ENCODE measurements at regions not wholly inside any gene's neighbourhood (a gene's known extent, or its start where the extent isn't known, plus 50 kb on each side); places are given as distances from the start of the nearest gene placed in this dataset.
"Not testable (repeated sequence)": the region's sequence is repeated elsewhere in the genome, so short reads cannot be mapped to it uniquely, and the experiment has no call there.

- no peak for DNase-seq (ENCODE audit: low read depth in 2 of 2)
Measured at GRCh38 chr4:189084671-189085070, 856.0 kb upstream of the FRG1 start.

GRCh38 chr4:189087971-189088370 is 852.7 kb upstream of the FRG1 start:
- no peak for DNase-seq (ENCODE audit: low read depth in 2 of 2)

GRCh38 chr4:189088780-189089179 is 851.9 kb upstream of the FRG1 start:
- DNase-seq (ENCODE audit: low read depth in 2 of 2): no peak

- DNase-seq (ENCODE audit: low read depth in 2 of 2): no peak
Measured at GRCh38 chr4:189090174-189090814, 850.4 kb upstream of the FRG1 start.

DNA sequence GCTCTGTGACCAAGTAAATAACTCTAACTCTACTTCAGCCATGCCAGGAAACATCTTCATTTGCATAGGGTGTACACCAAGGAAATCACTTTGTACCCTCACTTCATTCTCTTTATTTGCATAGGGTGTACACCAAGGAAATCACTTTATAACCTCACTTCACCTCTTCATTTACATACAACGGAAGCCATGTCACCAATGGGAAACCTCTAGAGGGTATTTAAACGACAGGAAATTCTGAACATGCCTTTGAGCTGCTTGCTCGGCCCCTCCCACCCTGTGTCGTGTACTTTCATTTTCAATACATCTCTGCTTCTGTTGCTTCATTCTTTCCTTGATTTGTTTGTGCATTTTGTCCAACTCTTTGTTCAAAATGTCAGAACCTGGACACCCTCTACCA is 848.1 kb upstream of the FRG1 start:
- no peak for DNase-seq (ENCODE audit: low read depth in 2 of 2)

DNA sequence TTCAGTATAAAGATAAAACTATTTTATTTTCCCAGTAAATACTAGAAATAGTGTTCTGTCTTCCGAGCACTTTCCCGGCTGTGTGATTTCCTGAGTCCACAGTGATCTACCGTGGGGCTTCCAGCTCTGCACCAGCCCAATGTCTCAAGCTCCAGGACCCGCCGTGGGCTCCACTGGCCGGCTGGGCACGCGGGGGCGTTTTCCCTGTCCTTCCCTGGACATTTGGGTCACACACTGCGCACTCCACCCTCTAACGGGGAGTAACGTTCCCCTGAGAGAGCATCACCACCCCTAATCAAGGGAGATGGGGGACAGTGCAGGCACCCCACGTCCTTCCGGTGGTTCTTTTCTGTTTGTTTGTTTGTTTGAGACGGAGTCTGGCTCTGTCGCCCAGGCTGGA is 844.6 kb upstream of the FRG1 start:
- DNase-seq (ENCODE audit: low read depth in 2 of 2): no peak

GRCh38 chr4:189096717-189097116 is 844.0 kb upstream of the FRG1 start:
- no peak for DNase-seq (ENCODE audit: low read depth in 2 of 2)

DNA sequence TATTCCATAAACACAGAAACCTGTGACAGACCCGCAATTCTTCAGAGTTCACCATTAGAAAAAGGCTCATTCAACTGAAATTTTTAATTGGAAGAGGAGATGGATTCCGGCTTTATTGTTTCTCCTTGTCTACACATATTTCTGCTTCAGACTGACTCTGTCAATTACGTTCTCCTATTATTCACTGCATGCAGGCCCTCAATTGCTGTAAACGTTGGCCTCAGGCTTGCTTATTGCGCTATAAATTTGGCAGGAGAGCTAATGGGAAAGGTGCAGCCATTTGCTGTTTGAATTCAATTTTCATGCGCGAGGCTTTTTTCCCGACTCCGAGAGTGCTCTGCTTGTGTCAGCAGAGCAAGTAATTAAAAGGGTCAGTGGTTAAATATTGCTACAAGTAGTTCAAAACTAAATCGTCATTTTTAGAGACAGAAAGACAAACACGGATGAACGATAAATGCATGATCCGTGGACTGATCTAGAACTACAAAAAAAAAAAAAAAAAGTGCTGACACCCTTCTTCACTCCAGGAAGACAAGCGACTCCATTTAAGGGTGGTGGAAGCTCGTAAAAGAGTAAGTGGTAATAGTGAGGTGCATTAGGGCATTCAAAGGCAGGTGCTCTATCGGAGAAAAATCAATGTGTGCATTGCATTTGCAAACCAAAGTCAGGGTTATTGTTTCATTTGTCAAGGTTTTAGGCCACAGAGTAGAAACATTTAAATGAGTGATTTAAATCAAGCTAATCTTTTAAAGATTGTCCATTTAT is 841.6 kb upstream of the FRG1 start:
- DNase-seq (ENCODE audit: low read depth in 2 of 2): no peak

GRCh38 chr4:189113389-189113888 is 827.2 kb upstream of the FRG1 start:
- no peak for DNase-seq (ENCODE audit: low read depth in 2 of 2)

- DNase-seq (ENCODE audit: low read depth in 2 of 2): no peak
Measured at GRCh38 chr4:189117426-189117825, 823.2 kb upstream of the FRG1 start.

DNA sequence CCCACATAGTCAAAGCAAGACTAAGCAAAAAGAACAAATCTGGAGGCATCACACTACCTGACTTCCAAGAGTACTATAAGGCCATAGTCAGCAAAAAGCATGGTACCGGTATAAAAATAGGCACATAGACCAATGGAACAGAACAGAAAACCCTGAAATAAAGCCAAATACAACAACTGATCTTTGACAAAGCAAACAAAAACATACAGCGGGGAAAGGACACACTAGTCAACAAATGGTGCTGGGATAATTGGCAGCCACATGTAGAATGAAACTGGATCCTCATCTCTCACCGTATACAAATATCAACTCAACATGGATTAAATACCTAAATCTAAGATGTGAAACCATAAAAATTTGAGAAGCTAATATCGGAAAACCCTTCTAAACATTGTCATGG is 819.3 kb upstream of the FRG1 start:
- DNase-seq (ENCODE audit: low read depth in 2 of 2): no peak

GRCh38 chr4:189124149-189124758 is 816.4 kb upstream of the FRG1 start:
- DNase-seq (ENCODE audit: low read depth in 2 of 2): no peak

DNA sequence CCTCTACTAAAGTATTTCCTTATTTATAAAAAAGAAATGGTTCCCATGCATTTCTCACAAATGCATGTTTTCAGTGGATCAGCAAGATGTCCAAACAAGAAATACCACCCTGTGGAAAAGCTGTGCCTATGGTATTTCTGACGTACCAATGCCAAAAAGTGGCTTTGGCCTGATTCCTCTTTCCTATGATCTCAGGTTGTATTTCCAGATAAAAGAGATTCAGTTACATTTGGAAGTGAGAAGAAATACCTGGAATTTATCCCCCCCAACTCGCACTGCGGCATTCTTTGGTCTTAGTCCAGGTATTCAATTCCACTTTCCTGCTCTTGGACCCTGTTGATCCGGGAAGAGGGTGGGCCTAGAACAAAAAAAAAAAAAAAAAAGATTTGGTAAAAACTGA is 815.9 kb upstream of the FRG1 start:
- no peak for DNase-seq (ENCODE audit: low read depth in 2 of 2)

GRCh38 chr4:189126040-189126439 is 814.6 kb upstream of the FRG1 start:
- DNase-seq (ENCODE audit: low read depth in 2 of 2): no peak

- DNase-seq (ENCODE audit: low read depth in 2 of 2): no peak
Measured at GRCh38 chr4:189128341-189128740, 812.3 kb upstream of the FRG1 start.

DNA sequence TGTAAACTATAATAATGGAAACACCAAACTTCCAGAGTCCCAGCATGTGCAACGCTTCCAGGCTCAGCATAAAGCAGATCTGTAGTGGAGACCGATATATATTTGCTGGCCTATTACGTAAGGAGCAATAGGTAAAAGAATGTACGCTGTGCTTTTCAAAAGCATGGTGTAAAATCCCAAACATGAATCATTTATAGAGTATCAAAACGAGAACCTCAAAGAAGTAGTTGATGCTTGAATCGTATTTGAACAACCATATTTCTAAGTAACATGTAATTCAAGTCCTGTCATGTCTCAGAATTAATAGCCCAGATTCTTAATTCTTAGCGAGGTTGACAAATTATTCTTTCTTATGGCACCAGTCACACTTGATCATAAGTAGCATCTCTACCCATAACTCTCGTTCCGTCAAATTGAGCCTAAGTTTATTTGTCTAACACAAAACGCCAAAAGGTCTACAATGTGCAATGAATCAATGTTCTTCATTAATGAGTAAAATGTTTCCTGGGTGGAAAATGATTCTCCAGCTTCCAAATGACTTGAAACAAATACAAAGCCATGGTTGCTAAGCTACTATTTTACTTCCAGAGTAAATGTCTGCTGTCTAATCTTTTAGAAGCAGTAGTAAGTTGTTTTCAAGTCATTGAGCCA is 811.5 kb upstream of the FRG1 start:
- no peak for DNase-seq (ENCODE audit: low read depth in 2 of 2)

DNA sequence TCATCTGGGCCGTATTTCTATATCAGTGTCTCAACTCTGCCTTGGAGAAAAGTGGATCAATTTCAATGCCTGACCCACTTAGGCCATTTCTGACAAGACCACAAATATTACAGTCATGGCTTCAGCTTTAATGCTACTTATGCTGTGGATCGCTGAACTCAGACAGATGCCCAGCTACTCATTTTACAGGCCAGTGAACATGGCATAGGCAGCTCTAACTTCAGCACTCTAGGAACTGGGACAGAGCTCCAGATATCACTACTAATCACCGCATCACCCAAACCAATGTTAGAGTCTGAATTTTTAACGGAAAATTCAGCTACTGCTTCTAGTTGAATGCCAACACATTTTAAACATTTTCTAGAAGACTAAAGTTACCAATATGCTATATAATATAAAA is 809.6 kb upstream of the FRG1 start:
- DNase-seq (ENCODE audit: low read depth in 2 of 2): no peak

GRCh38 chr4:189136462-189136861 is 804.2 kb upstream of the FRG1 start:
- DNase-seq (ENCODE audit: low read depth in 2 of 2): no peak

- DNase-seq (ENCODE audit: low read depth in 2 of 2): no peak
Measured at GRCh38 chr4:189143263-189143952, 797.3 kb upstream of the FRG1 start.

DNA sequence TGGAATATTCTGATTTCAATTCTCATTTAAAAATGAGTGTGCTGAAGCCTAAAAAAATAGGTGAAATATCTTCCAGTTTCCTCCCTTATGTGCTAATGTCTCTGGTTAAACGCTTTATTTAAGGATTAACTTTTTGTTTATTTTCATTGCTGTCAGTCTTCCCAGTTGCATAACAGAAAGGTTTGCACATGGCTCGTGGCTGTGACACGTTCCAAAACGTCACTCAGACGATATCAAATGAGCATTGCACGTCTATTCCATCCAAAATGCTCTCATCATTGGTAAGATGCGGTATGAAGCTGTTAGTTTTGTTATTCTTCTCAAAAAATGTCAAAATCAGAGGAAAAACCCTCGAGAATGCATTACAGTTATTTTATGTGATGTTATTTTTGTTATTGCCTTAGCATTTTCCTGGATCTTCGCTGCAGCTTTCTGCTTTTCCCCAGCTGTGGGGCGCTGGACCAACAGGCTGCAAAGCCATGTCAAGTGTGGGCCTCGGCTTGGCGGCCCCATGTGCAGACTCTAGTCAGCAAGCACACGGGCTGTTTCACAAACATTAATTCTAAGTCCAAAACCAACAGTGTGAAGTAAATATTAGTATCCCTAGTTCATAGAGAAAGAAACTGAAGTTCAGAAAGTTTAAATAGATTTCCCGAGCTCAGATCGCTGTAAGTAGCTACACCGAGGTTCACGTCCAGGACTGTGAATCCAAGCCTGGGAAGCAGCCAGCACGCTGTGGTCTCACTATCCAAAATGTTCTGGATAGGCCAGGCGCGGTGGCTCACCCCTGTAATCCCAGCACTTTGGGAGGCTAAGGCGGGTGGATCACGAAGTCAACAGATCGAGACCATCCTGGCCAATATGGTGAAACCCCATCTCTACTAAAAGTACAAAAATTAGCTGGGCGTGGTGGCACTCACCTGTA is 793.4 kb upstream of the FRG1 start:
- no peak for DNase-seq (ENCODE audit: low read depth in 2 of 2)

DNA sequence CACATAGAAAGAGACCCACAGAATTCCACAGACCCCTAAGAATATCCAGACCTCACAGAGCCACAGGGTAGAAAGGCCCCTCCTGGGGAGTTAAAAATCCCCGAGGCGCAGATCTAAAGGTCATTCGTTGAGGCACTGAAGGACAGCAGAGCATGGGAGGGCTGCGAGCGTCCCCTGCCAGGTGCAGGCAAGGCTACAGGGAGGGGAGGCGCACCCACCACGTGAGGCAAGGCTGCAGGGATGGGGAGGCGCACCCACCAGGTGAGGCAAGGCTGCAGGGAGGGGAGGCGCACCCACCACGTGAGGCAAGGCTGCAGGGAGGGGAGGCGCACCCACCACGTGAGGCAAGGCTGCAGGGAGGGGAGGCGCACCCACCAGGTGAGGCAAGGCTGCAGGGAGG is 785.6 kb upstream of the FRG1 start:
- not testable (repeated sequence) for DNase-seq (ENCODE audit: low read depth in 2 of 2)

Measured in stimulated activated CD8-positive, alpha-beta memory T cell treated with anti-CD3 and anti-CD28 coated beads, Interleukin-7, amount 100 ng/mL, for 4 hours (primary cell).